HepG2 (cell line): ENCODE measurements at regions not wholly inside any gene's neighbourhood (a gene's known extent, or its start where the extent isn't known, plus 50 kb on each side); places are given as distances from the start of the nearest gene placed in this dataset.

ENCODE experiments used
- ATAC-seq: fragments of 200-7000 bp; cut with Tn5 transposase; 3 replicates; pipeline ENCODE4 v1.9.1; 2020; ENCODE audit warnings: mild to moderate bottlenecking, moderate library complexity
- BruUV-seq: library from RNA; stranded (reverse); fragments of 400-500 nt; replicated peaks from 2 replicates; lab custom pipeline; 2021; lab: Mats Ljungman, UMichigan
- CTCF ChIA-PET: fragments of 300-600 bp; formaldehyde crosslinking; extraction: SDS; loops from one replicate; lab custom pipeline; 2021; ENCODE audit warnings: low total read pairs, inconsistent platforms, low intra/inter-chr PET ratio; lab: Yijun Ruan, JAX
- POLR2A ChIA-PET: fragments of 350-600 bp; sonication (Branson Sonifier 250); formaldehyde crosslinking; loops from one replicate; lab custom pipeline; 2020; ENCODE audit warnings: antibody characterized with exemption, inconsistent platforms; lab: Yijun Ruan, JAX
- DNase-seq: peaks from one replicate; pipeline ENCODE4 v3.0.0-alpha.2; 2015; ENCODE audit warnings: low spot score
- FAIRE-seq: peaks from 3 replicates; lab custom pipeline; 2011; peaks lifted over from hg19 to GRCh38; lab: Jason Lieb, UNC
- H2AFZ ChIP-seq: one replicate; pipeline ENCODE4 v1.6.1; 2011; ENCODE audit warnings: low read length, inconsistent platforms
- H3K27ac ChIP-seq: fragments of 300-600 bp; 3 replicates; pipeline ENCODE4 v1.8.0; 2011; ENCODE audit warnings: mixed run types, mild to moderate bottlenecking, mixed read lengths, low read length, inconsistent platforms; ENCODE audit not compliant: insufficient read depth; ENCODE audit errors: extremely low read length
- H3K27me3 ChIP-seq, 2 experiments: fragments of 200-600 bp in 1 of 2; 2 replicates in 1 of 2; 3 replicates in 1 of 2; pipeline versions ENCODE4 v1.6.0 to v1.8.0; 2011; ENCODE audit warnings: low read length in 2 of 2, mild to moderate bottlenecking in 2 of 2, moderate library complexity in 2 of 2, inconsistent platforms in 1 of 2; ENCODE audit not compliant: insufficient read depth in 2 of 2, control insufficient read depth in 1 of 2
- H3K36me3 ChIP-seq, 2 experiments: fragments of 200-600 bp in 1 of 2; replicated peaks in 1 of 2; 2 replicates in 1 of 2; 3 replicates in 1 of 2; pipeline versions ENCODE4 v1.5.1 to v1.8.0; 2011; ENCODE audit warnings: low read length in 2 of 2, inconsistent platforms in 1 of 2; ENCODE audit not compliant: insufficient read depth in 2 of 2, control insufficient read depth in 1 of 2
- H3K4me1 ChIP-seq: 2 replicates; pipeline ENCODE4 v1.5.1; 2012; ENCODE audit warnings: low read length, inconsistent platforms; ENCODE audit not compliant: insufficient read depth
- H3K4me2 ChIP-seq: 2 replicates; pipeline ENCODE4 v1.6.0; 2011; ENCODE audit warnings: low read depth, low read length, inconsistent platforms
- H3K4me3 ChIP-seq, 3 experiments: fragments of 200-600 bp in 1 of 3; sonication (generic), shearing (Covaris generic) in 1 of 3; replicated peaks in 1 of 3; 2 replicates each; pipeline ENCODE4 v1.5.1; 2011 to 2016; ENCODE audit warnings: low read length in 3 of 3, inconsistent platforms in 2 of 3, low read depth in 2 of 3, mild to moderate bottlenecking in 2 of 3, control low read depth in 1 of 3, mixed read lengths in 1 of 3; ENCODE audit not compliant: insufficient read depth in 1 of 3
- H3K79me2 ChIP-seq: one replicate; pipeline ENCODE4 v1.6.1; 2011; ENCODE audit warnings: low read length, inconsistent platforms; ENCODE audit not compliant: insufficient read depth
- H3K9ac ChIP-seq: 2 replicates; pipeline ENCODE4 v1.6.0; 2011; ENCODE audit warnings: mild to moderate bottlenecking, low read depth, low read length, inconsistent platforms; ENCODE audit not compliant: insufficient read depth
- H3K9me3 ChIP-seq: 2 replicates; pipeline ENCODE4 v1.5.1; 2012; ENCODE audit warnings: mild to moderate bottlenecking, low read length
- H4K20me1 ChIP-seq: 2 replicates; pipeline ENCODE4 v1.6.0; 2011; ENCODE audit warnings: inconsistent platforms, mild to moderate bottlenecking, low read length, moderate library complexity; ENCODE audit not compliant: insufficient read depth
- BHLHE40 ChIP-seq: IDR thresholded peaks from 2 replicates; pipeline ENCODE4 v1.6.1; 2011; ENCODE audit warnings: low read length, improper control_type of control experiment
- ELF3 ChIP-seq: IDR thresholded peaks from 2 replicates; pipeline ENCODE4 v1.6.1; 2016; ENCODE audit warnings: missing genetic modification reagents, missing compliant biosample characterization
- JARID2 ChIP-seq: sonication (generic); formaldehyde crosslinking; IDR thresholded peaks from 2 replicates; pipeline ENCODE4 v1.8.1; 2023; ENCODE audit warnings: missing genetic modification reagents, inconsistent platforms; ENCODE audit not compliant: insufficient replicate concordance
- KDM4B ChIP-seq: sonication (generic); formaldehyde crosslinking; IDR thresholded peaks from 2 replicates; pipeline ENCODE4 v1.4.0; 2020; ENCODE audit warnings: missing genetic modification reagents
- NFIC ChIP-seq: IDR thresholded peaks from 2 replicates; pipeline ENCODE4 v1.6.1; 2012; ENCODE audit warnings: mild to moderate bottlenecking, low read length, inconsistent platforms
- STAG1 ChIP-seq: sonication (generic); formaldehyde crosslinking; IDR thresholded peaks from 2 replicates; pipeline ENCODE4 v1.4.0; 2020; ENCODE audit warnings: missing genetic modification reagents
- ZHX1 ChIP-seq: sonication (generic); formaldehyde crosslinking; IDR thresholded peaks from 2 replicates; pipeline ENCODE4 v1.8.1; 2022; ENCODE audit warnings: low read depth, mild to moderate bottlenecking, missing genetic modification reagents
- ZNF160 ChIP-seq: sonication (generic); formaldehyde crosslinking; IDR thresholded peaks from 2 replicates; pipeline ENCODE4 v1.8.0; 2022; ENCODE audit warnings: mild to moderate bottlenecking, inconsistent platforms, missing genetic modification reagents
- ZNF329 ChIP-seq: sonication (generic); formaldehyde crosslinking; IDR thresholded peaks from 2 replicates; pipeline ENCODE4 v1.9.0; 2021; ENCODE audit warnings: low read depth, mild to moderate bottlenecking, missing genetic modification reagents
- ZNF337 ChIP-seq: sonication (generic); formaldehyde crosslinking; IDR thresholded peaks from 2 replicates; pipeline ENCODE4 v1.5.1; 2020; ENCODE audit warnings: missing genetic modification reagents, low read depth, mild to moderate bottlenecking, borderline replicate concordance
- ZNF615 ChIP-seq: sonication (generic); formaldehyde crosslinking; IDR thresholded peaks from 2 replicates; pipeline ENCODE4 v1.5.0; 2020; ENCODE audit warnings: mild to moderate bottlenecking, missing genetic modification reagents, borderline replicate concordance
- ZNF766 ChIP-seq: sonication (generic); formaldehyde crosslinking; IDR thresholded peaks from 2 replicates; pipeline ENCODE4 v1.5.0; 2020; ENCODE audit warnings: missing genetic modification reagents, borderline replicate concordance
- ZNF784 ChIP-seq: sonication (generic); formaldehyde crosslinking; IDR thresholded peaks from 2 replicates; pipeline ENCODE4 v1.5.1; 2020; ENCODE audit warnings: missing genetic modification reagents, mild to moderate bottlenecking, borderline replicate concordance
- WGBS: methylation state at CpG from one replicate; pipeline ENCODE4 v1.1.6; 2017; ENCODE audit warnings: low lambda C conversion rate; 5-methylcytosine and 5-hydroxymethylcytosine counted together
- in situ Hi-C: cut with HindIII; loops from 2 replicates; pipeline ENCODE4 v1.10.0; 2017; ENCODE audit warnings: low pct_unique_long_range_greater_than_20kb; ENCODE audit not compliant: extremely low pct_ligation_motif_present
- intact Hi-C: fragments of 100-400 bp; cut with micrococcal nuclease; formaldehyde crosslinking; loops from one replicate; pipeline ENCODE4 v1.10.0; 2022; ENCODE audit not compliant: unreplicated experiment

GRCh38 chr9:89869793-89870580 lies 265.2 kb downstream of the GADD45G start:
- BruUV-seq = no TSS peak
- H3K9me3 ChIP-seq = no peaks in the 10 kb centered on the region
- no peak overlapping the region for H3K9ac ChIP-seq
- no peaks in the 10 kb centered on the region for H4K20me1 ChIP-seq
- H3K4me2 ChIP-seq = no peak overlapping the region
- H2AFZ ChIP-seq = no peak overlapping the region
- no peak overlapping the region for H3K27ac ChIP-seq
- no peak for DNase-seq
- WGBS = 36% methylated on average over 6 of the region's 7 CpGs
- TF ChIP-seq BHLHE40 = no peak
- intact Hi-C loops = no loop called here
- no peaks in the 10 kb centered on the region for H3K79me2 ChIP-seq
- H3K36me3 ChIP-seq = no peaks in the 10 kb centered on the region
- ChIA-PET CTCF (no interaction called here), POLR2A (no interaction called here)
- H3K4me3 ChIP-seq = no peak overlapping the region
- peak; percentile 55; the same call in 2 of the 3 replicates for ATAC-seq
- H3K27me3 ChIP-seq = 0 out of 5 replicates have a peak, but pooled peaks cover 2 to 3% of the 10 kb centered on the region in 2 experiments
- in situ Hi-C loops = no loop called here
- H3K4me1 ChIP-seq = no peaks in the 10 kb centered on the region
- FAIRE-seq = no peak

- H3K4me3 ChIP-seq = no peak overlapping the region
- in situ Hi-C loops (no loop called here), intact Hi-C loops (no loop called here)
- H3K36me3 ChIP-seq = no peaks in the 10 kb centered on the region
- no peak overlapping the region for H3K27ac ChIP-seq
- no peaks in the 10 kb centered on the region for H3K9me3 ChIP-seq
- BruUV-seq = no TSS peak
- ATAC-seq (no peak), FAIRE-seq (no peak), DNase-seq (no peak)
- no peak overlapping the region for H3K9ac ChIP-seq
- 0 out of 5 replicates have a peak, but pooled peaks cover 2 to 3% of the 10 kb centered on the region in 2 experiments for H3K27me3 ChIP-seq
- 48% methylated on average over 2 of the region's 5 CpGs for WGBS
- no peaks in the 10 kb centered on the region for H3K4me1 ChIP-seq
- H3K4me2 ChIP-seq = no peak overlapping the region
- CTCF ChIA-PET = no interaction called here
- no peak for TF ChIP-seq ELF3
- no peak for TF ChIP-seq ZHX1 (CRISPR knock-in tag)
- TF ChIP-seq ZNF160 (CRISPR knock-in tag) = no peak
- no peak for TF ChIP-seq JARID2
- no peak for TF ChIP-seq STAG1 (CRISPR knock-in tag)
- no peak for TF ChIP-seq ZNF615 (CRISPR knock-in tag)
- TF ChIP-seq ZNF337 (CRISPR knock-in tag) = no peak
- TF ChIP-seq ZNF329 (CRISPR knock-in tag) = no peak
- TF ChIP-seq ZNF766 = no peak
- TF ChIP-seq NFIC = no peak
- no peak for TF ChIP-seq ZNF784
- no peak for TF ChIP-seq KDM4B
- no peak overlapping the region for H2AFZ ChIP-seq
- H4K20me1 ChIP-seq = no peaks in the 10 kb centered on the region
- POLR2A ChIA-PET = no interaction called here
- H3K79me2 ChIP-seq = no peaks in the 10 kb centered on the region
These were observed 267.1 kb downstream of the GADD45G start for GRCh38 chr9:89871871-89872331.
